Retina (tissue), 1 donor: ENCODE measurements at regions not wholly inside any gene's neighbourhood (a gene's known extent, or its start where the extent isn't known, plus 50 kb on each side); places are given as distances from the start of the nearest gene placed in this dataset.
"Not testable (repeated sequence)": the region's sequence is repeated elsewhere in the genome, so short reads cannot be mapped to it uniquely, and the experiment has no call there.

Experiments used
- DNase-seq: peaks from one replicate; pipeline ENCODE4 v3.0.0-alpha.2; 2016

GRCh38 chr4:187071946-187072600, 348.4 kb upstream of the FAT1 start:
- DNase-seq = peak; percentile 65

GRCh38 chr4:187073820-187074219, 350.2 kb upstream of the FAT1 start:
- no peak for DNase-seq

GRCh38 chr4:187075514-187075913, 351.9 kb upstream of the FAT1 start:
- DNase-seq = no peak

- DNase-seq = no peak
Observed at GRCh38 chr4:187077744-187078401, 354.2 kb upstream of the FAT1 start.

- DNase-seq = no peak
Observed at GRCh38 chr4:187084701-187085100, 361.0 kb upstream of the FAT1 start.

GRCh38 chr4:187085339-187085738, 361.7 kb upstream of the FAT1 start:
- no peak for DNase-seq

GRCh38 chr4:187086151-187086550, 362.5 kb upstream of the FAT1 start:
- DNase-seq = no peak

- DNase-seq = peak; percentile 32
Observed at GRCh38 chr4:187088070-187088799, 364.6 kb upstream of the FAT1 start.

GRCh38 chr4:187090401-187090800, 366.7 kb upstream of the FAT1 start:
- DNase-seq = no peak

GRCh38 chr4:187090832-187091231, 367.2 kb upstream of the FAT1 start:
- DNase-seq = not testable (repeated sequence)

GRCh38 chr4:187094144-187094543, 370.5 kb upstream of the FAT1 start:
- DNase-seq = peak; percentile 61

GRCh38 chr4:187098429-187098828, 374.8 kb upstream of the FAT1 start:
- DNase-seq = no peak

GRCh38 chr4:187103351-187103750, 379.7 kb upstream of the FAT1 start:
- DNase-seq = no peak

GRCh38 chr4:187108845-187109244, 385.2 kb upstream of the FAT1 start:
- DNase-seq = no peak

GRCh38 chr4:187109636-187110035, 386.0 kb upstream of the FAT1 start:
- DNase-seq = no peak

- DNase-seq = no peak
Observed at GRCh38 chr4:187118166-187118565, 394.5 kb upstream of the FAT1 start.

GRCh38 chr4:187118602-187119120, 395.0 kb upstream of the FAT1 start:
- no peak for DNase-seq

GRCh38 chr4:187124331-187124730, 400.7 kb upstream of the FAT1 start:
- DNase-seq = peak; percentile 77

- DNase-seq = no peak
Observed at GRCh38 chr4:187125062-187125461, 401.4 kb upstream of the FAT1 start.

- no peak for DNase-seq
Observed at GRCh38 chr4:187127456-187127855, 403.8 kb upstream of the FAT1 start.

GRCh38 chr4:187128222-187128621, 404.6 kb upstream of the FAT1 start:
- DNase-seq = peak; percentile 47

GRCh38 chr4:187128976-187129375, 405.3 kb upstream of the FAT1 start:
- no peak for DNase-seq

GRCh38 chr4:187131826-187132225, 408.2 kb upstream of the FAT1 start:
- not testable (repeated sequence) for DNase-seq

- no peak for DNase-seq
Observed at GRCh38 chr4:187135878-187136277, 412.2 kb upstream of the FAT1 start.
